Limb (tissue), 2 donors: ENCODE measurements at regions not wholly inside any gene's neighbourhood (a gene's known extent, or its start where the extent isn't known, plus 50 kb on each side); places are given as distances from the start of the nearest gene placed in this dataset.

ENCODE experiments used
- DNase-seq, 2 donors: peaks; one replicate each; pipeline ENCODE4 v3.0.0-alpha.2; 2016; ENCODE audit errors: extremely low spot score in 2 of 2

DNA sequence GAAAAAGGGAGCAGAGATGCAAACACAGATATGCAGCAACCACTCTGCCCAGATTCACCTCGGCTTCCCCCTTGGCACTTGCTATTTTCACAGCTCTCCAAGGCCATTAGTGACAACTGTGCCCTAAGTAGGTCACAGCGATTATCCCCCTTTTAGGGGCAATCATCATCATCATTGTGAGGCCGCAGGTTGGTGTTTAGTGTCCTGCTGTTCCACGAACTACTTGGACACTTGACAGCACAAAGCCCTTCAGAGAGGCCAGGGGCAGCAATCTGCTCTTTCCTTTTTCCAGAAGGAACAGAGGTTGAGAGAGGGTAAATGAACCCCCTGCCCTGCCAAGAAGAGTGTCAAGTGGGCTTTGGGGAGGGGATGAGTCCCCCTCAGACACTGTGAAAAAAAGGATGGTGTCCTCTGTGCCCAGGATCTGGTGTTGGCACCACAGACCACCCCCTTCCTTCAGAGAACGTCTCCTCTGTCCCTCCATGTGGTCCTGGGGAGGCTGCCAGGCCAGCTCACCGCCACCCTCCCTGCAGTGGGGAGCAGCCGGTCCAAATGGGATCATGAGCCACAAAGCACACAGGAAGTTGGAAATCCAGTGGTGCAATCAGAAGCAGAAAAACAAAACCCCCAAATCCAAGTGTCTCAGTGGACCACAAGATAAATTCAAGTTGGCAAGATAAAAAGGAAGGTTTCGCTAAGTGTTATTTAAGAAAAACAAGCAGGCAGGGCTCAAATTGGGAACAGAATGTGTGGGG, 78.4 kb upstream of the MED9 start:
- no peak for DNase-seq

DNA sequence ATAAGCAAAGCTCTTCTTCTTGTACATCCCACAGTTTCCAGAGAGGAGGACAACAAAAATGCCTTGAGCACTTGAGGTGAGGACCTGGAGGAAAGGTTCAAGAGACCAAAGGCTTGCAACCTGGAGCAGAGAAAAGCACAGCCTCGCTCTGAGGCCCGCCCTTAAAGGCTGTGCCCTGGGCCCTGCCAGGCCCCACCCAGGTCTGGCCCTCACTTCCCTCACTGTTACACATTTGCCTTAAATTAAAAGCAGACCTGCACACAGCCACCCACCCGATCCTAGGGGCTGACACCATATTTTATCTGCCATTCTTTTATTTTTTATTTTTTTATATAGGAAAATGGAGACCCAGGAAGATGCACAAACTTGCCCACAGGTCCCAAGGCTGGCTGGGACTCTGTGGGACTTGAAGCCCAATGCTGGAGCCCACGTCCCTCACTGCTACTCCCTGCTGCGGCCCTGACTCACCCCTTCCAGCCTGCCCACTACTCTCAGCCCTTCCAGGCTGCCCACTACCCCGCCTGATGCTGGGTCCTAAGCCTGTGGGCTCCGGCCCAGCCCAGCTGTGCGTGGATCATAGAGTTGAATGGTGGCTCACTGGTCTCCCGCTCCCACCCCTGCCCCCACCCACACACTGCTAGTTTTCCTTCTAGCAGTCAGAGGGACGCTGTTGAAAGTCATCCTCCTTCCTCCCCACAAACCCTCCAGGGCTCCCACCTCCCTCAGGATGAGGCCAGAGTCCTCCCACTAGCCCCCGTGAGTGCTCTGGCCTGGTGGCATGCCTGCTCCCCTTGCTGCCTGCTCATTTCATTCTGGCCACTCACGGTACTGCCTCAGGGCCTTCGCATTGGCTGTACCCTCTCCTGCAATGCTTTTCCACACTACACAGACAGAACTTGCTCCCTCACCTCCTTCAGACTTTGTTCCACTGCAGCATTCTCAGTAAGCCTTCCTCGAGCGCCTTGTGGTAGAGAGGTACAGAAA, 77.6 kb upstream of the MED9 start:
- no peak for DNase-seq

DNA sequence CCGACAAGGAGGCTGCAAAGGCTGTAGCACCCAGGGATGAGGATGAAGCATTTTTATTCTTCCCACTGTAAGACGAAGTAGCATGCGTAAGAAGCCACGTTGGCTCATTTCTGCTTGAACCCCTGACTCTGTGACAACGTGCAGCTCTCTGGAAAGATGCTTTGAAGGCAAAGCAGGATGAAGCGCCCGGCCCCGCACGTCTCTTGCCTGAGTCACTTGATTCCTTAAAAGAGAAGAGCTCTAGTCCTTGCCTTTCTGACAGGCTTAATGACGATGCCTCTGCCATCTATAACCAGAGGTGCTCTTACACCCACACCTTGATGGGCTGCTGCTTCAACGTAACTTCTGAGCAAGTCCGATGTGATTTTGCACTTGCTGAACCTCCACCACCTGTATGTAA, 76.7 kb upstream of the MED9 start:
- no peak for DNase-seq

DNA sequence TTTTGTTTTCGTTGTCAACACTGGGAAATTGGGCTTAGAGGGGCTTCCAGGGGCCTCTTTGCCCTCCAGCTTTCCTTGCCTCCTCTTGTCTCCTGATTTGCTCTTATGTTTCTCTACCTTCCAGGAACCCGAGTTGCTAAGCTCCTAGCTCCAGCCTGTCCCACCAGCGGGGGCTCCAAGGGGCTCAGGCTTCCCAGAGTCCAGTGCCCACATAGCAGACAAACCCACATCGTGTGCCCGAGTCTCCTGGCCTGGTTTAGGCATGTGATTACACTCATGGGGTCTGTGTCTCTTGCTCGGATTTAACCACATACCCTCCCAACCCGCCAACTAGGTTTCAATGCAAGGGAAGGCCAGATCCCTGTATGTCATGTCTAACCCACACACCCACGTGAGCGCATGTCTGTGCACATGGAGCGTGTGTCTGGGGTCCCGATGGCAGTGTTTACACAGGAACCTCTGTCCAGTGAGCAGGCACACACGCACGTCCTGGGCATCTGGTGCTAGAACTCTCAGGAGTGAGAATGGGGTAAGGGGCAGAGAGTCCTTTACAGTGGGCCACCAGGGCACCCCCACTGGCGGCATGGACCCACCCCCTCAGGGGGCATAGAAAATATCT, 76.1 kb upstream of the MED9 start:
- no peak for DNase-seq

DNA sequence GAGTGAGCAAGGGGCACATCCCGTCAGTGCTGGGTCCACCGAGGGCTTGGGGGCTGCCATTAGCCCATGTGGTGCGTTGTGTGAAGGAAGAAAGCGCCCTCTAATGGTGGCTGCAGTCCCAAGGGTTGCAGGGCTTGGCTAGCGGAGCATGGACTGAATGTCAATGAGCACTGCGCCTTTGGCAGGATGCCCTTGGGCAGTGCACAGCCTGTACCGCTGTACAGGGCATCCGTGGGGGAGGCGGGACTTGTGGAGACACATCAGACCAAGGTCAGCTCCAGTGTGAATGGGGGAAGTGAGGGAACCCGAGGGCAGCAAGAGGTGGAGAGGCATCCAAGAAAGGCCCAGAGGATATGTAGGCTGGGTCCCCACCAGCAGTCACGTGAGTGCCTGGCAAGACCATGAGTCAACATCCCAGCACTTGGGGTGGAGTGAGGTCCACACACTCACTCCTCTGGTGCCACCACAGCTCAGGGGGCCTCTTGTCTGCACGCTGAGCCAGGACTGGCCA, 75.5 kb upstream of the MED9 start:
- DNase-seq = no peak

DNA sequence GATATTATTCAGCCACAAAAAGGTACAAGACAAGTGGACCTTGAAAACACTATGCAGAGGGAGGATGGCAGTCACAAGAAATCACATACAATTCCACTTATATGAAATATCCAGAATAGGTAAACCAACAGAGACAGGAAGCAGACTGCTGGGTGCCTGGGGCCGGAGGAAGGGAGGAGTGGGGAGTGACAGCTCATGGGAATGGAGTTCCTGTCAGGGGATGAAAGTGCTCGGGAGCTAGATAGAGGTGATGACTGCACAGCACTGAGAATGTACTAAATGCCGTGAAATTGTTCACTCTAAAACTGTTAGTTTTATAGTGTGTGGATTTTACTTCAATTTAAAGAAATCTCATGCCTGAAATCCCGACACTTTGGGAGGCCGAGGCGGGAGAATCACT, 74.2 kb upstream of the MED9 start:
- DNase-seq = no peak

DNA sequence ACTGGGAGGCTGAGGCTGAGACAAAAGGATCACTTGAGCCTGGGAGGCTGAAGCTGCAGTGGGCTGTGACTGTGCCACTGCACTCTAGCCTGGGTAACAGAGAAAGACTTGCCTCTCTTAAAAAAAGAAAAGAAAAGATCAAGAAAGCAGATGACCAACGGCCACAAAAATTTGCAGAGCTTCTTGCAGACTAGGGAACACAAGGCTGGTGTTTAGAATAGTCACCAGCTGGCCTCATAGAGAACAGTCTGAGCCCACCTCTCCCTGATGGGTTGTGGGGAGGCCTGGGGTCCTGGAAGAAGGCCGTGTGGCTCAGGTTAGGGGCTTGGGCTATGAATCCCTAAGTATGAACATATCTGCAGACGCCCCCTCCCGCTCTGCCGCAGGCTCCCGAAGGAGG, 73.7 kb upstream of the MED9 start:
- no peak for DNase-seq

DNA sequence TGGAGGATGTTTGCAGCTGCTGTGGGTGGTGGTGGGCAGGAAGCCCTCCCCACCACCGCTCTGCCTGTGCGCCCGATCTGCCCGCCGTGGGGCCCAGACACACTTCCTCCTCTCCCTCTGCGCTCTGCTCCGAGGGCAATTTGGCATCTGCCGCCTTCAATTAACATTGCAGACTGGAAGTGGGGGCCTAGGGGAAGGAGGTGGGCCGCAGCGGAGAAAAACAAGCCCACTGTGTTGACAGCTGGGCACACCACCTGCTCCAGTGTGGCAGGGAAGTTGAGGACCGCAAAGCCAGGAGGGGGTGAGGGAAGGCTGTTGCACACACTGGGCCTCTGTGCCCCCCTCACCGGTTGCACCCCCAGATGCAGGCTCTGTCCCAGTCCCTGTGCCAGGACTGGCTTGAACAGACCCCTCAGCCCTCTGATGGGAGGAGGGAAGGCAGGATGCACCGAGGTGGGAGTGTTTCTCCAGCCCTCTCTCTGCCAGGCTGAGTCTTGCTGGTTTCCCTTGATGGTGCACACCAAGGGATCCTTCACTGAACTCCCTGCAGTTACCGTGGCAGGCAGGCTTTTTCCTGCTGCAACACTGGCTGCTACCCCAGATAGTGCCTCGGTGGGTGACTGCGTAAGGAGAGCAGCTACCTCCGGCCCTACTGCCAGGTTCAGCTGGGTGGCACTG, 72.8 kb upstream of the MED9 start:
- peak; percentile 43 to 73 for DNase-seq

DNA sequence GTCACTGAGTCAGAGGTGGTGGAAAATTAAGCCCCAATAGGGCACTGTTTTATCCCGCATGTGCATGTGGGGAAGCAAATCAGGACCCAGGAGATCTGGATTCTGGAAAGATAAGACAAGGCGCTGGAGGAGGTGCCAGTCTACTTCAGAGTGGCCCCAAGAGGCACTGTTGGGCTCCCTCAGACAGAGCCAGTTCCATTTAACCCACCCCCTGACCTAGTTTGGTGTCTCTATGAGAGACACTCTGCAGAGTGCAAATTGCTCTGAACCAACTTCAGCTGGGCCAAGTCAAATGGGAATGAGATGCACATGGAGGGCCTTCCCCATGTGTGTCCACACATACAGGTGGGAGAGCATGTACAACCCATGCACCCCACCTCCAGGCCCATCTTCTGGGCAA, 71.1 kb upstream of the MED9 start:
- DNase-seq = no peak

DNA sequence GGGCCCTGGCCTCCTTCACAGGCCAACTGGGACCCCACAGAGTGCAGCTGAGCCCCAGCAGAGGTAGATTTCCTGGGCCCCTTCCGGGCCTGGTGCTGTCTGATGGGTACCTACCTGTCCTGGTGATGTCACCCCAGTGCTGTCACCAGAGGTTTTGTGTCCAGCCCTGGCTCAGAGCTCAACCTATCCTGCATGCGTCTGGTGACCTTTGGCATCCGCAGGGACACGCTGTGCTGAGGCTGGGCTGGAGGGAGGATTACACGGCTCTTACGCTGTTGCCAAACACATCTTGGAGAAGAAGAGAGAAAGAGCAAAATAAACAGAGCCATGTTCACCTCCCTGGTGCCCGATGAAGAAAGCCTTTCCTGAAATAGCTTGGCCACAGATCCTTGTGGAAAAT, 70.6 kb upstream of the MED9 start:
- no peak for DNase-seq

DNA sequence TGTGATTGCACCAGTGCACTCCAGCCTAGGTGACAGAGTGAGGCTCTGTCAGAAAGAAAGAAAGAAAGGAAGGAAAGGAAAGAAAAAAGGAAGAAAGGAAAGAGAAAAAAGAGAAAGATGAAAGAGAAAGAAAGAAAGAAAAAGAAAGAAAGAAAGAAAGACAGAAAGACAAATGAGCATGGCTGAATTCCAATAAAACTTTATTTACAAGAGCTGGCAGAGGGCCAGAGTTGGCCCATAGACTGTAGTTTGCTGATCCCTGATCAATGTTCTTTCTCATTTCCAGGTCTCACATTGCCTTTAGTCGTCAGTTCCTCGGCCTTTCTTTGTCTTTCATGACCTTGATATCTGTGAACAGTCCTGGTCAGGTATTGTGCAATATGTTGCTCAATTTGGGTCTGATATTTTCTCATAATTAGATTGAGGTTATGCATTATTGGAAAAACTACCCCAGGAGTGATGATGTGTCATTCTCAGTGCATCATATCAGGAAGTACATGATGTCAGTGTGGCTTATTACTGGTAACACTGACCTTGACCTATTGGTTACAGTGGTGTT, 68.5 kb upstream of the MED9 start:
- no peak for DNase-seq

DNA sequence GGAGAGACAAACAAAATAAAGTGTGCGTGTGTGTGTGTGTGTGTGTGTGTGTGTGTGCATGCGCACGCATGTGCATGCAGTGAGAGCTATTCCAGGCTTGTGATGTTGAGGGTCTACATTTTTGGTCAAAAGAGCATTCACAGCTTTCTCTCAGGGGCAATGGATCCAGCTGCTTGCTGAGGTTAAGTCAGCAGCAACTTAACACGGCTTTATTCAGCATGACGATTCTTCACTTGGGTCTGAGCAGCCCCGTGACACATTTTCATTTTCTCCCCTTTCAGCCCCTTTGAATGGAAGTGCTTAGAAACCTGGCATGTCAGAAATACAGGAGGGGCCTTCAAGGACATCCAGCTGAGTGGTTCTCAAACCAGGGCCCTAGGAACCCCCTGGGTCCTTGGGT, 66.4 kb upstream of the MED9 start:
- DNase-seq = peak in 1 of 2 donors; percentile 32

DNA sequence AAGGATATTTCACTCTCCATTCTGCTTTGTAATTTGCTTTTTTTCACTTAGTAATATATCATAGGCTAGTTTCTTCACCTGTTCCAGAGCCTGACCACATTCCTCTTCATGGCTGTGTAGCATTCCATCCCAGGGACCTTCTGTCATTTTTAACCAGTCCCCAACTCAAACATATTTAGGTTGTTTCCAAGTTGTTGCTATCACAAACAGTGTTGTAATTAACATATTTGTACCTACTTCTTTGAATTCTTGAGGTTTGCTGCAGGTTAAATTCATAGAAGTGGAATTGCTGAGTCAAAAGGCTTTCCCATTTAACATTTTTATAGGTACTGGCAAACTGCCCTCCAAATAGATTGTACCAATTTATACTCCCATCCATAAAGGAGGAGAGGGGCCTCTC, 65.1 kb upstream of the MED9 start:
- DNase-seq = no peak

DNA sequence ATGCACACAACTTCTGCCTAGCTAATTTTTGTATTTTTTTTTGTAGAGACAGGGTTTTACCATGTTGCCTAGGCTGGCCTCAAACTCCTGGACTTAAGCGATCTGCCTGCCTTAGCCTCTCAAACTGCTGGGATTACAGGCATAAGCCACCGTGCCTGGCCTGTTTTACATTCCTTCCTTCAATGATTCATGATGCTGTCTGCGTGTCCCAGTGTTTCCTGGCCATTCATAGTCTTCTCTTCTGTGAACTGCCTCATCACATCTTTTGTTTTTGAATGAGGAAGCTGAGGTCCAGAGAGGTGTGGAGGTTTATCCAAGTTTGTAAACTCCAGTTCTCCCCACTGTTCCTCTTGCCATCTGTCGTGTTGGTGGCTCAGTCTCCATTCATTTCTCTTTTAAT, 64.5 kb upstream of the MED9 start:
- DNase-seq = no peak

DNA sequence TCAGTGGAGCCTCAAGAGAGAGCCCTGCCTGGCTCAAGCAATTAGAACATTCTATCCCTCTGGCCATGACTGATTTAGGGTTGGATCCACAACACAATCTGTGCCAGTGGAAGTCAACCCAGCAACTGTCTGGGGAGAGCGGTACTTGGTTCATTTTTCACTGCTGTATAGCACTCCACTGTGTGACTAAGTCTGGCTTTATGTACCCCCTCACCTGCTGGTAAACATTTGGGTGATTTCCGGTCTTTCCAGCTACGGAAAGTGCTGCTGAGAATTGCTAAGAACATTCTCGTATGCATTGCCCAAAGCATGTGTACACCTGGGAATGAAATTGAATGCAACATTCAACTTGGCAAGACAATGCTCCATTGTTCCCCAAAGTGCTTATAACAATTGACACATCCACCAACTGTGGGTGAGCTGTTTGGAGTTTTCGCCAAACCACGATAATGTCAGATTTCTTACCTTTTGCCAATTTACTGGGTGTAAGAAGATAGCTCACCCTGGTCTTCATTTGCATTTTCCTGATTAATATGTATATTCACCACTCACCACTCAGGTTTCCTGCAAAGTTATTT, 63.5 kb upstream of the MED9 start:
- no peak for DNase-seq

DNA sequence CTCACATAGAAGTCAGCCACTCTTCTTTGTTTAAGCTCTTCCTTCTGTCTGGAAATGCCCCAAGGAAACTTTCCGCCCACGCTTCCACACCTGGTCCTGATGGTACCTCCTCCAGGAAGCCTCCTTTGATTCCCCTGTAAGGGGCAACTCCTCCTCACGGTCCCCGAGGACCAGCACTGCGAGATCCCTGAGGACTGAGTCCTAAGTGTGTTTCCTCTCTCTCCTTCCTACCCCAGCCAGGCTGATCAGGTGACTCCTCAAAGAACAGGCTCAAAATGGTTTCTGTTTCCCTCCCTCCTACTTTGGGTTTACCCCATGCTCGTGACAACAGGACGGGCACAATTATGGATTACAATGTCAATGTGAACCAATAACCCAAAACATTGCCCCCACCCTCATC, 63.0 kb upstream of the MED9 start:
- DNase-seq = no peak

DNA sequence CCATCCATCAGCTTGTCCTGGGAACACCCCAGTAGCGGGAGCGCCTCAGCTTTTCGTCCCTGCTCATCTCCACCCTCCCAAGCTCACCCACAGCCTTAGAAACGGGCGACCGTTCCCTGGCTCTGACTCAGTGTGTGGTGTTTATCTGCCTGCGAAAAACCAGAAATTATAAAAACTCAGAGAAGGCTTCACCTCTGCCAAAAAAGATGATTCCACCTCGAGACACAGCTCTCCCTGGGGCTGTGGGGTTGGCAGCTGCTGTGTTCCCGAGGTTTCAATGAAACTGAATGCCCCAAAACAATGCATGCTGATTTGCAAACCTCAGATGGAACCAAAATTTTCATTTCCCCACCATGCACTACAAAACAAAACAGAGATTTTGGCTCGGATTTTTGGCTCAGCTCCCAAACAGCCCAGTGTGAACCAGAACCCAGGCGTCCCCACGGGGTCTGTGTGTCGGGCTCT, 62.4 kb upstream of the MED9 start:
- no peak for DNase-seq

DNA sequence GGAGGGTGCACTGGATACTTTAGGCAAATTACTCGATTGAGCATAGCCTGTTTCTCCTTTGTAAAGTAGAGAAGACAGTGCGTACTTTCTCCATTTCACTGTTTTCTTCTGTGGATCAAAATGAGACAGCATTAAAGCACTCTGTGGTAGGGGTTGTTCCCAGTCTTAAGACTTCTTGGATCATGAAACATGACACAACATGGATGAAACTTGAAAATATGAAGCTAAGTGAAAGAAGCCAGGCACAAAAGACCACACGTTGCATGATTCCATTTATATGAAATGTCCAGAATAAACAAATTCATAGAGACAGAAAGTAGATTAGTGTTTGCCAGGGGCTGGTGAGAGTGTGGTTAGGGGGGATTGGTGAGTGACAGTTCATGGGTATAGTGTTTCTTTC, 61.8 kb upstream of the MED9 start:
- DNase-seq = no peak

DNA sequence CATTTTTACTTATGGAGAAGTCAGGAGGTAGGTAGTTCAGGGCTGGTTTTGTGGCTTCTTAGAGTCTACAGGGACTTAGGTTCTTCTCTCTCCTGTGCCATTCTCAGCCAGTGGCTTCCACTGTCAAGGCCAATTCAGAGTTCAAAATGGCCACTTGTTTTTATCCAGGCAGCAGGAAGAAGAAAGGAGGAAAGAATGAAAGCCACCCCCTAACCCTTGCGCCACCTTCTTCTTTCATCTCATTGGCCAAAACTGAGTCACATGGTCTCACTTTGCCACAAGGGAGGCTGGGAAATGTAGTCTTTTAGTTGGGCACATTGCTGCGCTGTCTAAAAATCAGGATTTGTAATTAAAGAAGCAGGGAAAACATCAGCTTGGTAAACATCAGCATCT, 60.8 kb upstream of the MED9 start:
- no peak for DNase-seq

DNA sequence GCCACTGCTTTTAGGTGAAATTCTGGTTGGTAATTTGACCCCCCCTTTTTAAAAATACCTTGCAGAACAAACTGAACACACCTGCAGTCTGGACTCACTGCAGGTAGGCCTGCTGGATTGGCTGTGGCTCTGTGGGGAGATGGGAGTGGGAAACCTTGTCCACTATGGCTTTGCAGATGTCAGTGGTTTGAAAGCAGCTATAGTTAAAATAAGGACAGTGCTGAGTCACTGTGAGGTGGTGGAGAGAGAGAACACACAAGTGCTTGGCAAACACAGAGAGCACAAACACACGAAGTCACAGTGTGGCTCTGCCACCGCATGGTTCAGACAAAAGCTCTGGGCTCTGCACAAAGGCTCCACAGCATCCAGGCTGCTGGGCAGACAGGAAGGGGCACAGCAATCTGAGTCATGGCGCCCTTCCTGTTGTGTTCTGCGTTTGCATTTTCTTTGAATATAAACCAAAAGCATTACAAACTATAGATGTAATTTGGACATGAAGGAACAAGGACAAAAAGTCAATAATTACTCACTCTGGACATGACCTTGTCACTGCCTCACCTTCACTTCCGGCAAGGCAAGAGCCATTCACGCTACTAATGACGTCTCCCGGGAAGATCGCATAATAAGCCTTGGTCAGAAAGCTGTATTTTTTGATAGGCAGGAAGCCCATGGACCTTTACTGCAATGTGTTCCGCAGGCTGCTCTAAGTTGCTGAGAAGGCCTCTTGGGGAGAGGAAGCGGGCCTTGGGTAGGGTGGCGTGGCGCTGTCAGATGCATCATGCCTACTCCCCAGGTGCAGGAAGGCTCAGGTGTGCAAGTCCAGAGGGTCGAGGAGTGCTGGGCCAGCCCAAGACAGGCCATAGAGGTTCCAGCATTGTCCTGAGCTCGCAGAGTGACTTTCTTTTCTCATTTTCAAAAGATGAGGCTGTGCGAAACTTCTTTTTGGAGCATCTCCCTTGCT, 60.1 kb upstream of the MED9 start:
- DNase-seq = no peak
